ENCODE measurements at regions not wholly inside any gene's neighbourhood (a gene's known extent, or its start where the extent isn't known, plus 50 kb on each side); places are given as distances from the start of the nearest gene placed in this dataset.
A peak's percentile ranks its signal among the peaks of the same experiment; 100 is the strongest.

DNA sequence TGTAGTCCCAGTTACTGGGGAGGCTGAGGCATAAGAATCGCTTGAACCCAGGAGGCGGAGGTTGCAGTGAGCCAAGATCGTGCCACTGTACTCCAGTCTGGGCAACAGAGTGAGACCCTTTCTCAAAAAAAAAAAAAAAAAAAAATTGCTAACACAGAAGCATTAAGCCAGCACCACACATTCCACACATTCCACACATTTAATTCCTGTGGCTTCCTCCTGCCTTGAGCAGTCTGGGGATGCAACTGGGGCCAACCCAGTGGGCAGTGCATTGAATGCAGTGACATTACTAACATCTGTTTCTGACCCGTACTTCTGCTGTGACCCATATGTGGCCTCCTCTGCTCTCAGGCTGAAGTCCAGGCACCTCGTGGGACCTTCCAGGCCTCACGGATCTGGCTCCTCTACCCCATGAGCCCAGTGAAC, 107.0 kb downstream of the BCL2L11 start:
- no peak overlapping the region for H3K4me3 ChIP-seq
- no peak overlapping the region for H3K9ac ChIP-seq
- Mint-ChIP-seq H3K9me3 (peaks cover 27% of the 10 kb centered on the region), H3K4me1 (peaks cover 6% of the 10 kb centered on the region), H3K27me3 (ENCODE audit: insufficient read depth, low read depth) (peaks cover 2% of the 10 kb centered on the region), H3K27ac (peak overlapping the region; percentile 63), H3K4me3 (peak overlapping the region; percentile 58), H3K36me3 (peaks cover 8% of the 10 kb centered on the region)
- peaks cover 12% of the 10 kb centered on the region for H3K4me1 ChIP-seq
- H4K20me1 ChIP-seq (ENCODE audit: low read depth), result no peaks in the 10 kb centered on the region
- H3K27ac ChIP-seq, result no peak overlapping the region
- no peak overlapping the region for H2AFZ ChIP-seq (replicated peaks)
- no peaks in the 10 kb centered on the region for H3K79me2 ChIP-seq (ENCODE audit: low read depth)
- H3F3A ChIP-seq (ENCODE audit: low read depth), result no peaks in the 10 kb centered on the region
- no peaks in the 10 kb centered on the region for H3K36me3 ChIP-seq
- no peaks in the 10 kb centered on the region for H3K27me3 ChIP-seq
- no peak overlapping the region for H3K4me2 ChIP-seq
- H3K9me3 ChIP-seq (ENCODE audit: low read depth), result no peaks in the 10 kb centered on the region
- no peak for TF ChIP-seq EZH2 (IDR thresholded peaks at IDR 0.05)
- TF ChIP-seq, protein P1, sequence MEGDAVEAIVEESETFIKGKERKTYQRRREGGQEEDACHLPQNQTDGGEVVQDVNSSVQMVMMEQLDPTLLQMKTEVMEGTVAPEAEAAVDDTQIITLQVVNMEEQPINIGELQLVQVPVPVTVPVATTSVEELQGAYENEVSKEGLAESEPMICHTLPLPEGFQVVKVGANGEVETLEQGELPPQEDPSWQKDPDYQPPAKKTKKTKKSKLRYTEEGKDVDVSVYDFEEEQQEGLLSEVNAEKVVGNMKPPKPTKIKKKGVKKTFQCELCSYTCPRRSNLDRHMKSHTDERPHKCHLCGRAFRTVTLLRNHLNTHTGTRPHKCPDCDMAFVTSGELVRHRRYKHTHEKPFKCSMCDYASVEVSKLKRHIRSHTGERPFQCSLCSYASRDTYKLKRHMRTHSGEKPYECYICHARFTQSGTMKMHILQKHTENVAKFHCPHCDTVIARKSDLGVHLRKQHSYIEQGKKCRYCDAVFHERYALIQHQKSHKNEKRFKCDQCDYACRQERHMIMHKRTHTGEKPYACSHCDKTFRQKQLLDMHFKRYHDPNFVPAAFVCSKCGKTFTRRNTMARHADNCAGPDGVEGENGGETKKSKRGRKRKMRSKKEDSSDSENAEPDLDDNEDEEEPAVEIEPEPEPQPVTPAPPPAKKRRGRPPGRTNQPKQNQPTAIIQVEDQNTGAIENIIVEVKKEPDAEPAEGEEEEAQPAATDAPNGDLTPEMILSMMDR (IDR thresholded peaks at IDR 0.05), result no peak
- DNase-seq (ENCODE audit: low spot score), result peak; percentile 51

DNA sequence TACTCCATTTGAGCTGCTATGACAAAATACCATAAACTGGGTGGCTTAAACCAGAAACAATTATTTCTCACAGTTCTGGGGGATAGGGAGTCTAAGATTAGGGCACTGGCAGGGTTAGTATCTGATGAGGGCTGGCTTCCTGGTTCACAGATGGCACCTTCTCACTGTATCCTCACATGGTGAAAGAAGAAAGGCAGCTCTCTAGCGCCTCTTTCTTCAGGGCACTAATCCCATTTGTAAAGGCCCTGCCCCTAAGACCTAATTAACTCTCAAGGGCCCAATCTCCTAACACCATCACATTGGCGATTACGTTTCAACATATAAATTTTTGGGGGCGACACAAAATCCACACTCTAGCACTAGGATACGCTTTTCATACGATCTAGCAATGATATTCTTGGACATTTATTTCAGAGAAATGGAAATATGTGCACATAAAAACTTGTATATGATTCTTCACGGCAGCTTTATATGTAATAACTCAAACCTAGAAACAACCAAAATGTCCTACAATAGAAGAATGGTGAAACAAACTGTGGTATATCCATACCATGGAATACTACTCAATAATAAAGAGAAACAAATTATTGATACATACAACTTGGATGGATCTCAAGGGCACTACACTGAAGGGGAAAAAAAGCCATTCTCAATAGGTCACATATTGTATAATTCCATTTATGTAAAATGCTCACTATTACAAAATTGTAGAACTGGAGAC, 111.0 kb downstream of the BCL2L11 start:
- Histone ChIP-seq H2AFZ (replicated peaks) (no peak overlapping the region), H3K36me3 (no peaks in the 10 kb centered on the region), H3K9me3 (ENCODE audit: low read depth) (no peaks in the 10 kb centered on the region), H3K27ac (no peak overlapping the region), H4K20me1 (ENCODE audit: low read depth) (no peaks in the 10 kb centered on the region), H3K4me3 (no peak overlapping the region), H3K27me3 (no peaks in the 10 kb centered on the region), H3K79me2 (ENCODE audit: low read depth) (no peaks in the 10 kb centered on the region), H3K4me2 (no peak overlapping the region), H3F3A (ENCODE audit: low read depth) (no peaks in the 10 kb centered on the region), H3K4me1 (peaks cover 12% of the 10 kb centered on the region), H3K9ac (no peak overlapping the region)
- DNase-seq (ENCODE audit: low spot score), result no peak
- H3K4me1 Mint-ChIP-seq, result peaks cover 6% of the 10 kb centered on the region
- H3K27ac Mint-ChIP-seq, result no peak overlapping the region
- H3K4me3 Mint-ChIP-seq, result no peak overlapping the region
- no peaks in the 10 kb centered on the region for H3K27me3 Mint-ChIP-seq (ENCODE audit: insufficient read depth, low read depth)
- peaks cover 5% of the 10 kb centered on the region for H3K36me3 Mint-ChIP-seq
- H3K9me3 Mint-ChIP-seq, result peaks cover 21% of the 10 kb centered on the region
- TF ChIP-seq EZH2phosphoT487 (IDR thresholded peaks at IDR 0.05), result no peak
- TF ChIP-seq EZH2 (IDR thresholded peaks at IDR 0.05), result no peak
- TF ChIP-seq, protein P1 (IDR thresholded peaks at IDR 0.05), result no peak

- Mint-ChIP-seq H3K4me3 (no peak overlapping the region), H3K36me3 (peaks cover 2% of the 10 kb centered on the region), H3K27me3 (ENCODE audit: insufficient read depth, low read depth) (peaks cover 5% of the 10 kb centered on the region), H3K27ac (no peak overlapping the region), H3K9me3 (peaks cover 7% of the 10 kb centered on the region), H3K4me1 (no peaks in the 10 kb centered on the region)
- Histone ChIP-seq H3K27me3 (no peaks in the 10 kb centered on the region), H3K4me3 (no peak overlapping the region), H3F3A (ENCODE audit: low read depth) (no peaks in the 10 kb centered on the region), H3K27ac (no peak overlapping the region), H3K9me3 (ENCODE audit: low read depth) (no peaks in the 10 kb centered on the region), H4K20me1 (ENCODE audit: low read depth) (no peaks in the 10 kb centered on the region), H3K4me2 (no peak overlapping the region), H3K79me2 (ENCODE audit: low read depth) (no peaks in the 10 kb centered on the region), H3K9ac (no peak overlapping the region), H2AFZ (replicated peaks) (no peak overlapping the region), H3K36me3 (no peaks in the 10 kb centered on the region), H3K4me1 (no peaks in the 10 kb centered on the region)
- no peak for DNase-seq (ENCODE audit: low spot score)
- TF ChIP-seq, protein P1 (IDR thresholded peaks at IDR 0.05), result no peak
- no peak for TF ChIP-seq EZH2phosphoT487 (IDR thresholded peaks at IDR 0.05)
- no peak for TF ChIP-seq EZH2 (IDR thresholded peaks at IDR 0.05)
Observed at GRCh38 chr2:111235192-111236015, 114.7 kb downstream of the BCL2L11 start.

Data from neural progenitor cell (in vitro differentiated cells).